Stimulated activated CD8-positive, alpha-beta memory T cell treated with anti-CD3 and anti-CD28 coated beads, Interleukin-7, amount 100 ng/mL, for 48 hours (primary cell): ENCODE measurements at regions not wholly inside any gene's neighbourhood (a gene's known extent, or its start where the extent isn't known, plus 50 kb on each side); places are given as distances from the start of the nearest gene placed in this dataset.
"Not testable (repeated sequence)": the region's sequence is repeated elsewhere in the genome, so short reads cannot be mapped to it uniquely, and the experiment has no call there.

Source experiments
- DNase-seq, 2 donors: peaks; one replicate each; pipeline ENCODE4 v3.0.0-alpha.2; 2020; ENCODE audit warnings: low read depth in 1 of 2; ENCODE audit errors: extremely low read depth in 1 of 2

DNA sequence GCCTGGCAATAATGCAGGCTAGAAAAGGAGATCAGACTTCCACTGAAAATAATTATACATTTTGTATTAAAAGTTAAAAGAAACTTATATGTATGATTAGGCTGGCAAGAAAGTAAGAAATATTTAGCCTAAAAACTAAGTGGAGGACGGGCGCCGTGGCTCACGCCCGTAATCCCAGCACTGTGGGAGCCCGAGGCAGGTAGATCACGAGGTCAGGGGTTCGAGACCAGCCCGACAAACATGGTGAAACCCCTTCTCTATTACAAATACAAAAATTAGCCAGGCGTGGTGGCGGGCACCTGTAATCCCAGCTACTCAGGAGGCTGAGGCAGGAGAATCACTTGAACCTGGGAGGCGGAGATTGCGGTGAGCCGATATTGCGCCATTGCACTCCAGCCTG lies 707.0 kb downstream of the C6orf118 start:
- not testable (repeated sequence) for DNase-seq

DNA sequence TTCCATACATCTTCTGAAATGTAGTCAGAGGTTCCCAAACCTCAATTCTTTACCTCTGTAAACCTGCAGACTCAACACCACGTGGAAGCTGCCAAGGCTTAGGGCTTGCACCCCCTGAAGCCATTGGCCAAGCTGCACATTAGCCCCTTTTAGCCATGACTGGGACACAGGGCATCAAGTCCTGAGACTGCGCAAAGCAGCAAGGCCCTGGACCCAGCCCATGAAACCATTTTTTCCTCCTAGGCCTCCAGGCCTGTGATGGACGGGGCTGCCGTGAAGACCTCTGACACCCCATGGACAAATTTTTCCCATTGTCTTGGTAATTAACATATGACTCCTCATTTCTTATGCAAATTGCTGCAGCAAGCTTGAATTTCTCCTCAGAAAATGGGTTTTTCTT lies 727.8 kb downstream of the C6orf118 start:
- DNase-seq: no peak

DNA sequence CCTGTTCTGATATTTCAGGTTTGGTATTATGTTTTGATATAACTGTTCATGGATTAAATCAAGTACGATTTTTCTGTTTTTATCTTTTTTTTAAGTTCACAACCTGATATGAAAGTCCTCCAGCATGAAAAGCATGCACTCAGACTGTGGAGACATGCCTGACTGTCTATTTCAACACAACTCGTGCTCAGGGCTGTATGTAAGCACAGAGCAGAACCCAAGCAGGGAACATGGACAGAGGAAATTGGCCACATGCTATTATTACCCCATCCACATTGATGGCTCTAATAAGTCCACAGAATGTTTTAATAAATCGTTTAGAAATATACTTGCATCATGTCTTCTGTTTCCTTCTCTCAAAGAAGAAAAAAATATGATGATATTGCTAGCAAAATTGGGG lies 730.4 kb downstream of the C6orf118 start:
- no peak for DNase-seq

DNA sequence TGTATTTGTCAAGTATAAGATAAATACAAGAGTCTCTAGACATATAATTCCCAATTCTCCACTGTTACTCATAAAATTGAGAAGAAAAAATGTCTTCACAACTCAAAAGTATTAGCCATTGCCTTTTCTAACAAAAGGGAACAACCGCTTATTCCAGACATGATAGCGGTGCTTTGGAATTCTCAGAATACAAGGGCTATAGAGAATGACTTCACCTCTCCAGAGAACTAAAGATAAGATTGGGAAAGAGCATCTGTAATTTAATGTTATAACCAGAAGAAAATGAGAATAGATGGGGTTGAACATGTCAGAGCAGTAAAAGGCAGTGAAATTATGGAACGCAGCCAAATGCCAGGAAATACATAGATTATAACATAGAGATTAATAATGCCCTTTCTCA lies 730.8 kb downstream of the C6orf118 start:
- DNase-seq: no peak

DNA sequence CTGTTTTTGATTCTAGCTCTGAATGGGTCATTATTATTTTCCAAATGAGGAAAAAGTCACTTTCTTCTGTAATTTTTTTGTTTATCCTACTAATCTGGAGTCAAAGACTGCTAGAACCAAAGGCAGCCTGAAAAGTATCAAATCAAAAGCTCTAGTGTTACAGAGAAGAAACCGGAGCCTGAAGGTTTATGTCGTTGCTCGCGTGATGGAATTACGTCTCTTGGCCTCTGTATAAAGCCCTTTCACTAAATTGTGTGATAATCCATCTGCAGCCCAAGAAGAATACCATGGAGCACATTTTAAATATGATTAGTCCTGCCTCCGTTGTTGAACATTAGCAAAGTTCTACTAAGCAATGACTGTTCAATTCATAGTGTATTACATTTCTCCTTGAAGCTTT lies 738.6 kb downstream of the C6orf118 start:
- no peak for DNase-seq

DNA sequence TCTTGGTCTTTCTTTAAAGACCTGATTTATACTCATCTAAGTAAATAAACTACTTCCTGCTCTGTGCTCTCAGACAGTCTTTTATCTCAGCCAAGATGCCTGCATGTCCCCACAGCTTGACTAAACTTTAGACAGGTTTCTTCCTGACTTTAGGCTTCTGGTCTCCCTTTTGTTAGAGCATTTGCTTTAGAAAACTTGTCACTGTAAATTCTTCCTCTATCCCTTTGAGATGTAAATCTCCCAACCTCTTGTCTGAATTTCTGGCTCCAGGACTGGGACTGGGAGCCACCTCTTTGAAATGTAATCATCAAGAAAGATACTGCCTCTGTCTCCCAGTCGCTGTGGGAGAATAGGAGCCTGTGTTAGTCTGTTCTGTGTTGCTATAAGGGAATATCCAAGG lies 739.9 kb downstream of the C6orf118 start:
- no peak for DNase-seq

DNA sequence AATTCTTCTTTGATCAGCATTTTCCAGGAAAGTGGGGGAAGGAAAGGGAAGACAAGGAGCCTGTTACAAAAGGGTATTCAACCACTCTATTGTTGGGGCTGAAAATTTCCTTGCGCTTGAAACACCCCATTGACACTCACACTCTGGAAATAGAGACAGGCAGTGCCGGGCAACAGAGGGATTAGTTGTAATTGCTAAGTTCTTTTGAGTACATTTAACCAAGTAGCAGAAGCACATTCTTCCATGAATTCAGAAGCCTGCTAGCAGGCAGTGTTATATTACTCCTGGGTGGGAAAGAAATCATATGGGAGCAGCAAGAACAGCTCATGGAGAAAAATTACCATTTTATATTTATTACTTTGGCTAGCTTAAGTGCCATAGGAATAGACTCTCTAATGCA lies 745.5 kb downstream of the C6orf118 start:
- DNase-seq: no peak

DNA sequence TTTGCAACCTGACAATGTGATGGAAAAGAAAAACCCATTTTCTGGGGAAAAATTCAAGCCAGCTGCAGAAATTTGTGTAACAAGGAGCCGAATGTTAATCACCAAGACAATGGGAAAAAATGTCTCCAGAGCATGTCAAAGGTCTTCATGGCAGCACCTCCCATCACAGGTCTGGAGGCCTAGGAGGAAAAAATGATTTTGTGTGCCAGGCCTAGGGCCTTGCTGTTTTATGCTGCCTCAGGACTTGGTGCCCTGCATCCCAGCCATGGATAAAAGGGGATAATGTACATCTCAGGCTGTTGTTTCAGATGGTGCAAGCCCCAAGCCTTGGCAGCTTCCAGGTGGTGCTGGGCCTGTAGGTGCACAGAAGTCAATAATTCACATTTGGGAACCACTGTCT lies 747.7 kb downstream of the C6orf118 start:
- no peak for DNase-seq

DNA sequence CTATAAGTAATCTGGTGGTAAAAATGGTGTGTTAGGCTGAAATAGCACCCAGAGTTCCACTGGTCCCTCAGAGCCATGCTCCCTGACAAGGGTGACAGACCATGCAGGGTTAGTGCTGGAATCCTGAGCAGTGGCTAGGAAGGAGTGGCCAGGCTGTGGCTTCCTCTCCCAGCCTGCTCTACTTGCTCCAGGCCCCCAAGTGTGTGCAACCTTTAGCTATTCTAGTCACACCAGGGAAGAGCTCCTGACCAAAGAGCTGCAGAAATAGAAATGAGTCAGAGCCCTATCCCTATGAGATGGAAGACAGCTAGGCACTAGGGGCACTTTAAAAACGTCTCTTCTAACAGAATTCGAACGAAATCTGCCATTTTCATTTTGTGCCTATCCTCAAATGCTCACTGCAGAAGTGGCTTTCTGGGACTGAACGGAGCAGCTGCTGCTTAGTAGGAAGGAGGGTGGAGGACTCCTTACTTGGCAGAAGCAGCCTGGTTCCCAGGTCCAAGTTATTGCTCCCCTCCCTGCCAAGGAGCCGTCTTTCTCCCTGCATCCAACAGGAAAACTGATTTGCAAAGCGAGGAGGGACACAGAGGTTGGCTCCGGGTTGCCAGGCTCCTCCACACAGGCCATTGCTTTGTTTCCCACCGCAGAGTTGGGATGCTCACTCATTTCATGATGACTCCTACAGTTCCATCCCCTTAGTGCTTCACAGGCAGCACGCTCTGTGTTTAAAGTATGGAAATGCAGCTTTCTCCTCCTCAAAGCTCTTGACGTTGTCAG lies 754.5 kb downstream of the C6orf118 start:
- DNase-seq: no peak

DNA sequence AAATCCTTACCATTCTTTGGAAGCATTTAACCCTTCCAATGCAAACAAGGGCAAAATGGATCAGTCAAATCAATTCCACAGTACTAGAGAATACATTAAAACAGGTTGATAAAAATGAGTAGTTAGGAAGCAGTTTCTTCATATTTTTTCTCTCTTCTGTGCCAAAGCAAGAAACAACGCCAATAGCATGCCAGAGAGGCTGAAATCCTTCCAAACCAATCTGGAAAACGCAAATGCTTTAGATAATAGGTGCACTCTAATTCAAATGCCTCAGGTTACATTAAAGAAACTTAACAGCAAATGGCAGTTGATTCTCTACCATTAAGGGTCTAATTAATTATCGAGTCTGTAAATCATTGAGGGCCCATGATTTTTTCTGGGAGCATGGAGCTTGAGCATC lies 755.2 kb downstream of the C6orf118 start:
- DNase-seq: no peak

DNA sequence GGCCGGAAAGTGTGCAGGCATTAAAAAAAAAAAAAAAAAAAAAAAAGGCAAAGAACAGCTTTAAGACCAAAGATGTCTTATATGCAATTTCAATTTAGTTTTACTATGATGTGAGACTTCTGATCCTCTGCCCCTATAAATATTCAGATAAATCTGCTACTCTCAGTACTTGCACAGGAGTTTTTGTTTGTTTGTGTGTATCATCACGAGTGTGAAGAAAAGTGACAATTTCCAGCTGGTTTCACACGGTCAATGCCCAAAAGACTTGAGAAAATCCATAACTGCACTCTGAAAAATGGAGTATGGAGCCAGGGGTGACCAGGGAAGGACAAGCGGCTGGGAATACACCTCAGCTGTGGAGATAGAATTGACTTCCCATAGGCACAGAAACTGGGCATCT lies 757.7 kb downstream of the C6orf118 start:
- no peak for DNase-seq

DNA sequence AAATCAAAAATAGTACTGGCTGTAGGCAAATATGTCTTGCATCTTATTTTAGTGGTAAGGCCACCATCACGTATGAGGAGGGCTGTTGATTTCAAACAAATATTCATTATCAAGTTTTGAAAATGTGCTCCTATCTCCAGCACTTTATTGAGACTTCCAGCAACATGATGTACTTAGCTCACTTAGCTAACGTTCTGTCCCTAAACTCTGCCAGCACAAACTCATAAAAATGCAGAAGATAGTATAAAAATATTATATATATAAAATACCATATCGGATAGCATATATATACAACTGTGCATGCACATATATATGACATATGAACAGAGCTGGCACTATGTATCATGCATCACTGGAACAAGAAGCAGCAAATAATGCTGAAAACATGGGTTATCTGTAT lies 762.3 kb downstream of the C6orf118 start:
- DNase-seq: no peak

DNA sequence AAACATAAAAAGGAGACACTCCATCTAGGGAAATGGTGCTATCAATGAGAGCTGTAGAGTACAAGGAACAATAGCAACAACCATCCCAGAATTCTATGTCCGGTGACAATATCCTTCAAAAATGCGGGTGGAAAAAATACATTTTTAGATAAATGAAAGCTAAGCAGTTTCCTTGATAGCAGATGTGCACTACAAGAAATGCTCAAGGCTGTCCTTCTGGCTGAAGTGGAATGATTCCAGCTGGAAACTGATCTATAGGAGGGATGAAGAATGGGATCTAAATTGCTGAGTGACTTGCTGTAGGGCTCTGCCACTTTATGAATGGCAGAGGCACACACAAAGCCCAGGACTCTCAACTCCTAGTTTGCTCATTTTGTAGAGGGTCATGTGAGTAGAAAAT lies 763.1 kb downstream of the C6orf118 start:
- DNase-seq: no peak

DNA sequence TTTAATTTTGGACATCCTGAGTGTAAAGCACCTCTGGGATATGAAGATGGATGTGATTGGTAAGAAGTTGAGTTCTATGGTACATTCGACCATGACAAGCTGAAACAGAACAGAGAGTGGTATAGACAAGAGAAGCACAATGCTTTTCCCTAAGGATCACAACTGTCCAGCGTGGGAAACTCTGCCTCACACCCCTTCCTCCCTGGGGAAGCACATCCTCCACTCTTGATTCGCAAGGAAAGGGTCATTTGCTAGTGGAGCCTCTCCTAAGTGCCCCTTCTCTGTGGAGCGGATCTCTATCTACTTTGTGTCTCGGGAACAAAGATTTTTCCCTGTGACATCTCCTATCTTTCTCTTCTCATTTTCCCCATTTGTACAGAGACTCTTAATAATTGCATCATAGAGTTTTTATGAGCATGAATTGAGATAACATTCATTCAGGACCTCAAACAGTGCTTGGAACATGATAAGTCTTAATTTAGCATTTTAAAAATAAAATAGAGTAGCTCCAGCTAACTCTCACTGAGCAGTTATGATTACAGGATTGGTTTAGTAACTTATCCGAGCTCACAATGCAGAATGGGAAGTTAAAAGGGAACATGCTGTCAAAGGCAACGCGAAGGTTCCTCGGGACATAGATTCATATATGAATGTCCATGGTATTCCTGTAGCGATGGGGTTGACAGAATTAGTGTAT lies 775.2 kb downstream of the C6orf118 start:
- no peak for DNase-seq

DNA sequence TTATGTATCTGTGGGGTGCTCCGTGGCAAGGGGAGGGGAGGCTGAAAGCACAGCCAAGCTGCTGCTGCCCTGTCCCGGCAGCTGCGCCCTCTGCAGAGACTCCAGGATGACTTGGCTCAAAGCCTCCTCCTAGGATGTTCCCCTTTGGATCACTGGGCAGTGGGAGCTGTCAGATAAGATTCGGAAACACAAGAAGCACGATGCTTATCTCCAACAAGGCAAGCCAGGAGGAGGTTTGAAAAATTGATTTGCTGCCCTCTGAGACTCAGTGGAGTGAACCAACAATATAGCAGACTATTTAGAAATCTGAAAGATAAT lies 776.4 kb downstream of the C6orf118 start:
- DNase-seq: no peak

DNA sequence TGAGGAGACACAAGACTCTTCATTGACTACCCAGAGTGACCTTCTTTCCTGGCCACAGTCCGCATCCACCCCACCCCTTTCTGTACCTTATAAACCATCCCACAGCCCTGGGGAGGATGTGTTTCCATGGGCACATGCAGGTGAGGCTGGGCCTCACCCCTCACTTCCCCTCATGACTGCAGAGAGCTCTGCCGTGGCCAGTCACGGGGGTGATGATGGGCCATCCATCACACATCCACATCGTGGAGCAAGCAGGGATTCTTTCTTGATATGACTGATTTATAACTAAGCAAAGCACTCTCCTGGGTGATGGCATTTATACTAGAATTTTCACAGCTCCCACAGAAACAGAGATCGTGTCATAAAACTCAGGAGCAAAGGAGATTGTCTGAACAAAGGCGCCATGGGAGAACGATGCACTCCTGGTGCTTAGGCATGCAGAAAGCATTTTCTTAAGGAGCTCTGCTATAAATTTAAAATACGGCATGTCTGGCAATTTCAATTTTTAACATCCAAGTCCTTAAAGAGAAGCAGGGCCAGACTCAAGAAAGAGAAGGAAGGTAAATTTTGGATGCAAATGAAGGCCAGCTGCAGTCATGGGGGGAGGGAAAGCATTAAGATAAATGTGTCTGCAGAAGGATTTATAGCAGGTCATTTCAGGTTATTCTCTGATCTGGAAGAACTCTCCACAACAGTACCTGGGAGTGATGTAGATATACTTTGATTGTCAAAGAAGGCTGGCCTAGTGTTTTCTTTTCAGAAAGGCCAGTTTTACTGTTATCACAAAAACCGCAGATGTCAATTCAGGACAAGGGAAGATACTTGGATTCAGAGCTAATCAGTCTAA lies 777.0 kb downstream of the C6orf118 start:
- DNase-seq: no peak

DNA sequence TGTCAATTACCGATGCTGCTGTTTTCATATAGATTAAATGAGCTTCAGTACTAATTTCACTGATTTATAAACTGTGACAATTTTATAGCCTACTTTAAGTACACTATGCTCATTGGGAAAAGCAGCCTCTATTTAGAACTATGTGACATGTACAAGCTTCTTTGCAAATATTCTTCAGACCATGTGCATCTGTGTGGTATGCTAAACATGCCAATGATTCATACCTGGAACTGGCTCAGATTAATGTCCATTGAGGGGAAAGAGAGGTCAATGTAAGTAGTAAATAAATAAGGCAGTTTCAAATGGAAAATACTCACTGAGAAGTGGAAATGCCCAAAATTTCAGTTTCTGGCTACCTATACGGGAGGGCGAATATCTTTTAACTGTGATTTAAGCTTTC lies 777.7 kb downstream of the C6orf118 start:
- DNase-seq: no peak

DNA sequence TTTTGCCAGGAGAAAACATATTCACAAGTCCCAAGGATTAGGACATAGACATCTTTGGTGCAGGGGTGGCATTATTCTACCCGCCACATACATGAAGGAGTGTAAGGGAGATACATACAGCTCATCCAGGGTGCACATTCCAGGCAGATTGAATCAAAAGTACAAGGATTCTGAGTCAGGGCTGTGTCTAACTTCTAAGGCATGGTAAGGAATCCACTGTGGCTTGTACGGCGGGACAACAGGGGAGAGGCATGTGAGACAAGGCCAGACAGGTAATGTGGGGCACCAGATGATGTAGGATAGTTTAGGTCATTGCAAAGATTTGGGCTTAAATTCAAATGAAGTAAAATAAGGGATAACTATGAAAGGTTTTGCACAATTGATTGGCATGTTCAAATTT lies 780.9 kb downstream of the C6orf118 start:
- no peak for DNase-seq

DNA sequence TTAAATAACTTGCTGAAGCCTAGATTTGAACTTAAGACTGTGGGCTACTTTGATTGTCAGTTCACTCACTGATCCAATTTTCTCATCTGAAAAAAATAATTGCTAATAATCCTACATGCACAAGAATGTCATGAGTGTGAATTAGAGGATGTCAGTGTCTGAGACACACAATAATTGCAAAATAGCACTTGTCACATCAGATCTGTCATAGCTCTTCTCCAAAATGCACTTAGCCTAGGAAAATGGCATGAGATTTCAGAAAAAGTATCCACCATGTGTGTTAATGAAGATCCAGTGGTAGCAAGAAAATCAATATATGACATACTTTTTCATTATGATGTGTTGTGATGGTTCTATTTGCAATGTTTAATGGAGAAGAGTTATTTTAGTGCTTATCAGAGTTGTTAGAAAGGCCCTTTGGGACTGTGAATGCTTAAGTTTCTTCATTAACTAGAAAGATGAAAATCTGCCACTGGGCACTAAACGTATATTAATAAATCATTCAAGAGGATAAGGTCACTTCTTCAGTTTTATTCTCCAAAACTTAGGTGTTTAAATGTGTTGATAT lies 786.2 kb downstream of the C6orf118 start:
- no peak for DNase-seq

DNA sequence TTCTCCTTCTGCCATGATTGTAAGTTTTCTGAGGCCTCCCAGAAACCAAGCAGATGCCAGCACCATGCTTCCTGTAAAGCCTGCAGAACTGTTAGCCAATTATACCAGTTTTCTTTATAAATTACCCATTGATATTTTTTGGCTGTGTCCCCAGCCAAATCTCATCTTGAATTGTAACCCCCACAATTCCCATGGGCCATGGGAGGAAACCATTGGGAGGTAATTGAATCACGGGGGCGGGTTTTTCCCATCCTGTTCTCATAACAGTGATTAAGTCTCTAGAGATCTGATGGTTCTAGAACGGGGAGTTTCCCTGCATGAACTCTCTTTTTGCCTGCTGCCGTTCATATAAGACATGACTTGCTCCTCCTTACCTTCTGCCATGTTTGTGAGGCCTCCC lies 788.5 kb downstream of the C6orf118 start:
- no peak for DNase-seq

DNA sequence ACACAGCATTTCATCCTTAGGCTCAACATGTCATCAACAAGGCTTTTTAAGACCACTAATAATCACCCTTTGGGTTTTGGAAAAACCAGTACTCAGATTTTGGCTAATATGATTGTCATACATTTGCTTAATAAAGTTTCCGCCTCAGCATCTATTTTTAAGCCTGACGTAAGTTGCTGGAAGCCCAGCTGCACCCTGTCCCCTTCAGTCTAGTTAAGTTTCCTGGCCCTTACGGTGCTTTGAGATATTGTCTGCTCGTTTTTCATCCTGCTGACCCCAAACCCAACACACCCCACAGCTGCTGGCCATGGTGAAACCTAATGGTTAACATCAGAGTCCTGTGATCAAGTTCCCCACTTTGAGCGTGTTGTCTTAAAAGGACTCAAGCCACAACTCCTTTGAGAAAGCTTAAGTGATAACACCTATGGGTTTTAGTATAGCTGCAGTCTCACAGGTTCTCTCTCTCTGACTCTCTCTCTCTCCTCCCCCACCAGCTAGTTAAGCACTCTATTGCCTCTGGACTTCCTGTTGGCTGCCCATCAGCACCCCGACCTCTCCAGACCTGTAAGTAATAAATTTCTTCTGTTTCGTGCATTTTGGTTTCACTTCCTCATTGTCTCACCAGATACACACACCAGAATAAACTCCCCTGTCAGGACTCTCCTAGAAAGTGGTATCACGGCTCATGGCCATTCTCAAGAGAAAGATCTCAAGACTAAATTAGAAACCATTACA lies 802.0 kb downstream of the C6orf118 start:
- DNase-seq: no peak
